DMS114 treated with DMSO at 0.1 percent for 48 hours (cell line): ENCODE measurements at regions not wholly inside any gene's neighbourhood (a gene's known extent, or its start where the extent isn't known, plus 50 kb on each side); places are given as distances from the start of the nearest gene placed in this dataset.

ENCODE experiments used
- DNase-seq: peaks from one replicate; lab custom pipeline; 2025; ENCODE audit not compliant: unreplicated experiment; lab: John Stamatoyannopoulos, UW

GRCh38 chr4:170657761-170658160 is 568.0 kb upstream of the AADAT start:
- no peak for DNase-seq

- no peak for DNase-seq
These were observed 566.8 kb upstream of the AADAT start for GRCh38 chr4:170656506-170656905.

GRCh38 chr4:170652571-170652970 is 562.8 kb upstream of the AADAT start:
- no peak for DNase-seq

- no peak for DNase-seq
These were observed 562.0 kb upstream of the AADAT start for GRCh38 chr4:170651786-170652185.

- no peak for DNase-seq
These were observed 537.7 kb upstream of the AADAT start for GRCh38 chr4:170627418-170627817.

- no peak for DNase-seq
These were observed 534.1 kb upstream of the AADAT start for GRCh38 chr4:170623899-170624298.

- no peak for DNase-seq
These were observed 520.7 kb upstream of the AADAT start for GRCh38 chr4:170610434-170610833.

- no peak for DNase-seq
These were observed 510.1 kb upstream of the AADAT start for GRCh38 chr4:170599894-170600293.

- DNase-seq = no peak
These were observed 501.3 kb upstream of the AADAT start for GRCh38 chr4:170591076-170591475.

- peak; percentile 12 for DNase-seq
These were observed 499.9 kb upstream of the AADAT start for GRCh38 chr4:170589597-170590191.

- DNase-seq = no peak
These were observed 492.2 kb upstream of the AADAT start for GRCh38 chr4:170581969-170582368.

GRCh38 chr4:170581322-170581721 is 491.6 kb upstream of the AADAT start:
- no peak for DNase-seq

GRCh38 chr4:170580651-170581050 is 490.9 kb upstream of the AADAT start:
- DNase-seq = no peak

- no peak for DNase-seq
These were observed 449.2 kb upstream of the AADAT start for GRCh38 chr4:170538821-170539473.

GRCh38 chr4:170529748-170530722 is 440.3 kb upstream of the AADAT start:
- no peak for DNase-seq

- no peak for DNase-seq
These were observed 436.7 kb upstream of the AADAT start for GRCh38 chr4:170526471-170526870.

GRCh38 chr4:170522427-170522970 is 432.7 kb upstream of the AADAT start:
- DNase-seq = no peak

GRCh38 chr4:170497689-170498088 is 407.9 kb upstream of the AADAT start:
- DNase-seq = no peak

GRCh38 chr4:170497112-170497511 is 407.4 kb upstream of the AADAT start:
- DNase-seq = no peak

GRCh38 chr4:170491981-170492380 is 402.2 kb upstream of the AADAT start:
- DNase-seq = no peak

- no peak for DNase-seq
These were observed 386.6 kb upstream of the AADAT start for GRCh38 chr4:170476351-170476750.

- no peak for DNase-seq
These were observed 375.7 kb upstream of the AADAT start for GRCh38 chr4:170465429-170465828.
